ENCODE measurements at regions not wholly inside any gene's neighbourhood (a gene's known extent, or its start where the extent isn't known, plus 50 kb on each side); places are given as distances from the start of the nearest gene placed in this dataset.

DNA sequence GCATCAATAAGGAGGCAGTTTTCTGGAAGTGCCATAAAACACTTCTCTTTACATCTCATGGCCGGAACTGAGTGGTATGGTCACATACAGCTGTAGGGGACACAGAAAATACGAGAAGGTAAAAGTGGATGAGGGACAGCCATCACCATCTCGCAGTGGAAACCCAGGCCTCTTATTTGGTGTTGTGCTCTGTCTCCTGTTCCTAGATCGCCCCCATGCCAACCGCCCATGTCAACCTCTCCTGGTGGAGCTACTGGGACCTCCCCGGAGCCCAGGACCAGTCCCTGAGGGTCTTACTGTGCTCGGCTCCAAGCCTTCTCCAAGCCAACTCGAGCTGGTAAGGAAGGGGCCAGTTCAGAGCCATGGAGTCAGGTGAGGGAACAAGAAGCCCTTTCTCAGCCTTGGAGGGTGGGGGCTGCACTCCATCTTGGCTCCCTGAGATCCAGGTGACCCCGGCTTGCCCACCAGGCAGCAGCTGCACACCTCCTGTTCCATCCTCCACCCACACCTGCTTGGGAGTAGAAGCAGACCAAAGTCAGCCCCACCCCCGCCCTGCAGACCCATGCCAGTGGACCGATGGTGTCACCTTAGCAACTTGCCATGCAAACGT is 149.0 kb upstream of the CST7 start:
- H3K4me3 Mint-ChIP-seq, result no peak overlapping the region
- H3K9me3 Mint-ChIP-seq, result no peaks in the 10 kb centered on the region
- peaks cover 5 to 9% of the 10 kb centered on the region in 2 donors for H3K27me3 Mint-ChIP-seq
- H3K36me3 ChIP-seq (ENCODE audit: insufficient read depth, low read length), result no peaks in the 10 kb centered on the region
- no peak overlapping the region for H3K27ac ChIP-seq (ENCODE audit: low read depth, low read length)
- no peaks in the 10 kb centered on the region for H3K4me1 ChIP-seq (ENCODE audit: insufficient read depth, low read length)
- H3K27me3 ChIP-seq (ENCODE audit: insufficient read depth, low read length, poor library complexity, severe bottlenecking), result no peaks in the 10 kb centered on the region
- H3K27ac Mint-ChIP-seq, result no peak overlapping the region
- no peaks in the 10 kb centered on the region for H3K9me3 ChIP-seq (ENCODE audit: low read length)
- H3K36me3 Mint-ChIP-seq, result no peaks in the 10 kb centered on the region
- DNase-seq, result no peak
- POLR2A ChIA-PET, result no interaction called here
- CTCF ChIA-PET, result no interaction called here
- no peak overlapping the region for H3K4me3 ChIP-seq (ENCODE audit: low read length)
- no peaks in the 10 kb centered on the region for H3K4me1 Mint-ChIP-seq

GRCh38 chr20:24802286-24802820 is 146.7 kb upstream of the CST7 start:
- H3K4me1 Mint-ChIP-seq, result no peaks in the 10 kb centered on the region
- CTCF ChIA-PET, result no interaction called here
- H3K27me3 Mint-ChIP-seq, result peaks cover 7 to 8% of the 10 kb centered on the region in 2 donors
- H3K36me3 Mint-ChIP-seq, result no peaks in the 10 kb centered on the region
- H3K9me3 Mint-ChIP-seq, result no peaks in the 10 kb centered on the region
- H3K9me3 ChIP-seq (ENCODE audit: low read length), result no peaks in the 10 kb centered on the region
- no peaks in the 10 kb centered on the region for H3K4me1 ChIP-seq (ENCODE audit: insufficient read depth, low read length)
- H3K36me3 ChIP-seq (ENCODE audit: insufficient read depth, low read length), result no peaks in the 10 kb centered on the region
- no peak overlapping the region for H3K4me3 ChIP-seq (ENCODE audit: low read length)
- no peak overlapping the region for H3K27ac Mint-ChIP-seq
- no peak overlapping the region for H3K4me3 Mint-ChIP-seq
- POLR2A ChIA-PET, result no interaction called here
- H3K27ac ChIP-seq (ENCODE audit: low read depth, low read length), result no peak overlapping the region
- H3K27me3 ChIP-seq (ENCODE audit: insufficient read depth, low read length, poor library complexity, severe bottlenecking), result no peaks in the 10 kb centered on the region
- DNase-seq, result no peak

- no peak overlapping the region for H3K4me3 ChIP-seq (ENCODE audit: low read length)
- H3K27me3 ChIP-seq (ENCODE audit: insufficient read depth, low read length, poor library complexity, severe bottlenecking), result no peaks in the 10 kb centered on the region
- POLR2A ChIA-PET, result no interaction called here
- no peaks in the 10 kb centered on the region for H3K4me1 ChIP-seq (ENCODE audit: insufficient read depth, low read length)
- Mint-ChIP-seq H3K4me3 (no peak overlapping the region), H3K36me3 (no peaks in the 10 kb centered on the region), H3K27me3 (peaks cover 15 to 18% of the 10 kb centered on the region in 2 donors), H3K4me1 (peaks cover 5 to 7% (median 5%) of the 10 kb centered on the region in 3 donors), H3K9me3 (no peaks in the 10 kb centered on the region), H3K27ac (no peak overlapping the region)
- H3K27ac ChIP-seq (ENCODE audit: low read depth, low read length), result no peak overlapping the region
- H3K36me3 ChIP-seq (ENCODE audit: insufficient read depth, low read length), result no peaks in the 10 kb centered on the region
- no peak for DNase-seq
- H3K9me3 ChIP-seq (ENCODE audit: low read length), result no peaks in the 10 kb centered on the region
- CTCF ChIA-PET, result no interaction called here
Measured at GRCh38 chr20:24804481-24805206, 144.4 kb upstream of the CST7 start.

DNA sequence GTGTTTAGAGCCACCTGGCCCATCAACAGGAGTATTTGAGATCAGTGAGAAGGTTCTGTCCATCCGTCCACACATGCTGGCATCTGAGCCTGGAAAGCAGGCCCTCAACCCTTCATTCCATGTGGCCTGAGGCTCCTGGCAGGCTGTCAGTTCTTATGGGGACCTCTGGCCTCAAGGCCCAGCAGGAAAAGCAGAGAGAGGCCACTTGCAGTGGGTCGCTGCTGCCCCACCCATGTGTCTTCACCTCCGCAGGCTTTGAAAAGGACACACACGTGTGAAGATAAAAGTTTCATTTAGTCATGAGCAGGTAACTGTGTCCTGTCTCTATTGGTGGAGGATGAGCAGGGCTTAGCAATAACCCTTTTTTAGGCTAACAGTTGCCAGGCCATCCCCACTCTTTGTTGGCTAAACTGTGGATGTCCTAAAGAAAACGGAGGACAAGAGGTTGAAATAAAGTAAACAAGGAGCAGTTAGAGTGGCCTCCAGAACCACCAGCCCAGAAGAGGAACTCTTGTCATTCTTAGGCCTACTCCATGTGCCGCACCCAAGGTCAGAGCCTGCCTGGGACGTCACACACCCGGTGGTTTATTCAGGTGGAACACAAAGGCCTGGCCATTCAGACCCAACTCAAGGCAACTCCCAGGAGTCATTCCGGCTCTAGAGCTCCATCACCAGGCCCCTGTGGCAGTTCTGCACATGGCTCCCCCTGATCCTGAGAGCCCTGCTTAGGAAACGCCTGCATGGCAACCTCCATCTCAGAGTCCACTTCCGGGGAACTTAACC is 143.4 kb upstream of the CST7 start:
- Mint-ChIP-seq H3K4me3 (no peak overlapping the region), H3K4me1 (peaks cover 5 to 7% (median 5%) of the 10 kb centered on the region in 3 donors), H3K9me3 (no peaks in the 10 kb centered on the region), H3K36me3 (no peaks in the 10 kb centered on the region), H3K27ac (no peak overlapping the region), H3K27me3 (peaks cover 15 to 18% of the 10 kb centered on the region in 2 donors)
- Histone ChIP-seq H3K4me3 (ENCODE audit: low read length) (no peak overlapping the region), H3K27ac (ENCODE audit: low read depth, low read length) (no peak overlapping the region), H3K4me1 (ENCODE audit: insufficient read depth, low read length) (no peaks in the 10 kb centered on the region), H3K9me3 (ENCODE audit: low read length) (no peaks in the 10 kb centered on the region), H3K36me3 (ENCODE audit: insufficient read depth, low read length) (no peaks in the 10 kb centered on the region), H3K27me3 (ENCODE audit: insufficient read depth, low read length, poor library complexity, severe bottlenecking) (no peaks in the 10 kb centered on the region)
- ChIA-PET POLR2A (no interaction called here), CTCF (no interaction called here)
- no peak for DNase-seq

- Mint-ChIP-seq H3K4me3 (no peak overlapping the region), H3K27me3 (peaks cover 10 to 16% of the 10 kb centered on the region in 2 donors), H3K9me3 (no peaks in the 10 kb centered on the region), H3K4me1 (peaks cover 5 to 7% (median 5%) of the 10 kb centered on the region in 3 donors), H3K27ac (no peak overlapping the region), H3K36me3 (no peaks in the 10 kb centered on the region)
- POLR2A ChIA-PET, result no interaction called here
- no peaks in the 10 kb centered on the region for H3K36me3 ChIP-seq (ENCODE audit: insufficient read depth, low read length)
- no peaks in the 10 kb centered on the region for H3K4me1 ChIP-seq (ENCODE audit: insufficient read depth, low read length)
- H3K27me3 ChIP-seq (ENCODE audit: insufficient read depth, low read length, poor library complexity, severe bottlenecking), result no peaks in the 10 kb centered on the region
- no peak overlapping the region for H3K4me3 ChIP-seq (ENCODE audit: low read length)
- no peaks in the 10 kb centered on the region for H3K9me3 ChIP-seq (ENCODE audit: low read length)
- no peak overlapping the region for H3K27ac ChIP-seq (ENCODE audit: low read depth, low read length)
- CTCF ChIA-PET, result interaction anchor here (1.5 kb wide), 1 partner anchor 10 kb away, joined by 3 read pairs; no protein-coding TSS in a partner anchor
- DNase-seq, result no peak
Measured at GRCh38 chr20:24806705-24807676, 142.1 kb upstream of the CST7 start.

DNA sequence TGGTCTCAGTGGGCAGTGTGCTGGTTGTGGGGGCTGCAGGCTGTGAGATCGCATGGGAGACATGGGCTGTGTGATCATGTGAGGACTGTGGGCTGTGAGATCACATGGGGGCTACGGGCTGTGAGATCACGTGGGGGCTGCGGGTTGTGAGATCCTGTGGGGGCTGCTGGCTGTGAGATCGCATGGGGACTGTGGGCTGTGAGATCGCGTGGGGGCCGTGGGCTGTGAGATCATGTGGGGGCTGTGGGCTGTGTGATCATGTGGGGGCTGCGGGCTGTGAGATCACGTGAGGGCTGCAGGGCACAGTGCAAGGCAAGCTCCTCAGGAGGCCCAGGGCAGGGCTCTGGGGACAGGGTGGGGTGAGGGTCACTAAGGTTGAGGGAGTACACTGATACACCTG is 140.5 kb upstream of the CST7 start:
- H3K9me3 Mint-ChIP-seq, result no peaks in the 10 kb centered on the region
- no peak overlapping the region for H3K27ac ChIP-seq (ENCODE audit: low read depth, low read length)
- H3K36me3 Mint-ChIP-seq, result no peaks in the 10 kb centered on the region
- no peak overlapping the region for H3K4me3 Mint-ChIP-seq
- ChIA-PET POLR2A (no interaction called here), CTCF (no interaction called here)
- H3K4me1 Mint-ChIP-seq, result peaks cover 5 to 7% (median 5%) of the 10 kb centered on the region in 3 donors
- H3K27ac Mint-ChIP-seq, result peak overlapping the region in 4 of 8 donors; percentile 6 to 71 (median 64)
- H3K27me3 ChIP-seq (ENCODE audit: insufficient read depth, low read length, poor library complexity, severe bottlenecking), result no peaks in the 10 kb centered on the region
- H3K4me3 ChIP-seq (ENCODE audit: low read length), result no peak overlapping the region
- no peaks in the 10 kb centered on the region for H3K36me3 ChIP-seq (ENCODE audit: insufficient read depth, low read length)
- peaks cover 10 to 15% of the 10 kb centered on the region in 2 donors for H3K27me3 Mint-ChIP-seq
- H3K4me1 ChIP-seq (ENCODE audit: insufficient read depth, low read length), result no peaks in the 10 kb centered on the region
- no peaks in the 10 kb centered on the region for H3K9me3 ChIP-seq (ENCODE audit: low read length)
- DNase-seq, result peak in 1 of 5 donors; percentile 11

- H3K27me3 Mint-ChIP-seq, result peaks cover 13 to 17% of the 10 kb centered on the region in 2 donors
- ChIA-PET CTCF (no interaction called here), POLR2A (no interaction called here)
- Histone ChIP-seq H3K4me1 (ENCODE audit: insufficient read depth, low read length) (no peaks in the 10 kb centered on the region), H3K9me3 (ENCODE audit: low read length) (no peaks in the 10 kb centered on the region), H3K27me3 (ENCODE audit: insufficient read depth, low read length, poor library complexity, severe bottlenecking) (no peaks in the 10 kb centered on the region), H3K4me3 (ENCODE audit: low read length) (no peak overlapping the region), H3K27ac (ENCODE audit: low read depth, low read length) (no peak overlapping the region), H3K36me3 (ENCODE audit: insufficient read depth, low read length) (no peaks in the 10 kb centered on the region)
- H3K4me1 Mint-ChIP-seq, result peaks cover 5 to 7% (median 5%) of the 10 kb centered on the region in 3 donors
- H3K4me3 Mint-ChIP-seq, result no peak overlapping the region
- no peaks in the 10 kb centered on the region for H3K9me3 Mint-ChIP-seq
- no peak for DNase-seq
- no peaks in the 10 kb centered on the region for H3K36me3 Mint-ChIP-seq
- H3K27ac Mint-ChIP-seq, result no peak overlapping the region
Measured at GRCh38 chr20:24809606-24810005, 139.5 kb upstream of the CST7 start.
